ENCODE measurements at regions not wholly inside any gene's neighbourhood (a gene's known extent, or its start where the extent isn't known, plus 50 kb on each side); places are given as distances from the start of the nearest gene placed in this dataset.
"Not testable (repeated sequence)": the region's sequence is repeated elsewhere in the genome, so short reads cannot be mapped to it uniquely, and the experiment has no call there.

- Histone ChIP-seq H3K4me3 (ENCODE audit: low read length) (no peak overlapping the region), H3K27me3 (ENCODE audit: control insufficient read depth, insufficient read depth, low read length) (no peaks in the 10 kb centered on the region), H3K4me1 (ENCODE audit: control insufficient read depth, insufficient read depth, low read length) (no peaks in the 10 kb centered on the region), H3K9ac (ENCODE audit: low read length) (no peak overlapping the region), H3K27ac (ENCODE audit: low read depth, low read length) (no peak overlapping the region), H3K36me3 (ENCODE audit: control insufficient read depth, insufficient read depth, low read length) (no peaks in the 10 kb centered on the region)
These were observed 670.5 kb downstream of the GABRG1 start for GRCh38 chr4:45453258-45453853.

- Histone ChIP-seq H3K36me3 (ENCODE audit: control insufficient read depth, insufficient read depth, low read length) (no peaks in the 10 kb centered on the region), H3K27me3 (ENCODE audit: control insufficient read depth, insufficient read depth, low read length) (no peaks in the 10 kb centered on the region), H3K4me1 (ENCODE audit: control insufficient read depth, insufficient read depth, low read length) (no peaks in the 10 kb centered on the region), H3K27ac (ENCODE audit: low read depth, low read length) (no peak overlapping the region), H3K4me3 (ENCODE audit: low read length) (no peak overlapping the region), H3K9ac (ENCODE audit: low read length) (no peak overlapping the region)
These were observed 681.4 kb downstream of the GABRG1 start for GRCh38 chr4:45442466-45442865.

GRCh38 chr4:45438047-45438446 is 685.8 kb downstream of the GABRG1 start:
- no peak overlapping the region for H3K27ac ChIP-seq (ENCODE audit: low read depth, low read length)
- H3K4me3 ChIP-seq (ENCODE audit: low read length): no peak overlapping the region
- no peaks in the 10 kb centered on the region for H3K4me1 ChIP-seq (ENCODE audit: control insufficient read depth, insufficient read depth, low read length)
- H3K9ac ChIP-seq (ENCODE audit: low read length): no peak overlapping the region
- H3K27me3 ChIP-seq (ENCODE audit: control insufficient read depth, insufficient read depth, low read length): no peaks in the 10 kb centered on the region
- H3K36me3 ChIP-seq (ENCODE audit: control insufficient read depth, insufficient read depth, low read length): no peaks in the 10 kb centered on the region

- Histone ChIP-seq H3K4me3 (ENCODE audit: low read length) (no peak overlapping the region), H3K4me1 (ENCODE audit: control insufficient read depth, insufficient read depth, low read length) (no peaks in the 10 kb centered on the region), H3K27me3 (ENCODE audit: control insufficient read depth, insufficient read depth, low read length) (no peaks in the 10 kb centered on the region), H3K36me3 (ENCODE audit: control insufficient read depth, insufficient read depth, low read length) (no peaks in the 10 kb centered on the region), H3K27ac (ENCODE audit: low read depth, low read length) (no peak overlapping the region), H3K9ac (ENCODE audit: low read length) (no peak overlapping the region)
These were observed 686.5 kb downstream of the GABRG1 start for GRCh38 chr4:45437381-45437780.

GRCh38 chr4:45425135-45425534 is 698.7 kb downstream of the GABRG1 start:
- Histone ChIP-seq H3K27me3 (ENCODE audit: control insufficient read depth, insufficient read depth, low read length) (no peaks in the 10 kb centered on the region), H3K36me3 (ENCODE audit: control insufficient read depth, insufficient read depth, low read length) (no peaks in the 10 kb centered on the region), H3K27ac (ENCODE audit: low read depth, low read length) (no peak overlapping the region), H3K9ac (ENCODE audit: low read length) (no peak overlapping the region), H3K4me1 (ENCODE audit: control insufficient read depth, insufficient read depth, low read length) (no peaks in the 10 kb centered on the region), H3K4me3 (ENCODE audit: low read length) (no peak overlapping the region)

- H3K9ac ChIP-seq (ENCODE audit: low read length): no peak overlapping the region
- H3K36me3 ChIP-seq (ENCODE audit: control insufficient read depth, insufficient read depth, low read length): no peaks in the 10 kb centered on the region
- no peaks in the 10 kb centered on the region for H3K27me3 ChIP-seq (ENCODE audit: control insufficient read depth, insufficient read depth, low read length)
- H3K4me3 ChIP-seq (ENCODE audit: low read length): no peak overlapping the region
- H3K4me1 ChIP-seq (ENCODE audit: control insufficient read depth, insufficient read depth, low read length): no peaks in the 10 kb centered on the region
- no peak overlapping the region for H3K27ac ChIP-seq (ENCODE audit: low read depth, low read length)
These were observed 697.5 kb upstream of the GNPDA2 start for GRCh38 chr4:45423896-45424295.

- H3K4me3 ChIP-seq (ENCODE audit: low read length); H3K4me1 ChIP-seq (ENCODE audit: control insufficient read depth, insufficient read depth, low read length); H3K27me3 ChIP-seq (ENCODE audit: control insufficient read depth, insufficient read depth, low read length); H3K27ac ChIP-seq (ENCODE audit: low read depth, low read length); H3K9ac ChIP-seq (ENCODE audit: low read length); H3K36me3 ChIP-seq (ENCODE audit: control insufficient read depth, insufficient read depth, low read length): not testable (repeated sequence)
These were observed 693.8 kb upstream of the GNPDA2 start for GRCh38 chr4:45420091-45420674.

GRCh38 chr4:45410701-45411210 is 684.4 kb upstream of the GNPDA2 start:
- no peak overlapping the region for H3K27ac ChIP-seq (ENCODE audit: low read depth, low read length)
- no peaks in the 10 kb centered on the region for H3K4me1 ChIP-seq (ENCODE audit: control insufficient read depth, insufficient read depth, low read length)
- H3K9ac ChIP-seq (ENCODE audit: low read length): no peak overlapping the region
- H3K4me3 ChIP-seq (ENCODE audit: low read length): no peak overlapping the region
- no peaks in the 10 kb centered on the region for H3K27me3 ChIP-seq (ENCODE audit: control insufficient read depth, insufficient read depth, low read length)
- H3K36me3 ChIP-seq (ENCODE audit: control insufficient read depth, insufficient read depth, low read length): no peaks in the 10 kb centered on the region

GRCh38 chr4:45409536-45409935 is 683.2 kb upstream of the GNPDA2 start:
- H3K9ac ChIP-seq (ENCODE audit: low read length): no peak overlapping the region
- H3K27ac ChIP-seq (ENCODE audit: low read depth, low read length): no peak overlapping the region
- H3K36me3 ChIP-seq (ENCODE audit: control insufficient read depth, insufficient read depth, low read length): no peaks in the 10 kb centered on the region
- no peak overlapping the region for H3K4me3 ChIP-seq (ENCODE audit: low read length)
- no peaks in the 10 kb centered on the region for H3K4me1 ChIP-seq (ENCODE audit: control insufficient read depth, insufficient read depth, low read length)
- no peaks in the 10 kb centered on the region for H3K27me3 ChIP-seq (ENCODE audit: control insufficient read depth, insufficient read depth, low read length)

- Histone ChIP-seq H3K36me3 (ENCODE audit: control insufficient read depth, insufficient read depth, low read length) (no peaks in the 10 kb centered on the region), H3K27me3 (ENCODE audit: control insufficient read depth, insufficient read depth, low read length) (no peaks in the 10 kb centered on the region), H3K9ac (ENCODE audit: low read length) (no peak overlapping the region), H3K4me1 (ENCODE audit: control insufficient read depth, insufficient read depth, low read length) (no peaks in the 10 kb centered on the region), H3K4me3 (ENCODE audit: low read length) (no peak overlapping the region), H3K27ac (ENCODE audit: low read depth, low read length) (no peak overlapping the region)
These were observed 682.6 kb upstream of the GNPDA2 start for GRCh38 chr4:45408996-45409395.

- no peaks in the 10 kb centered on the region for H3K36me3 ChIP-seq (ENCODE audit: control insufficient read depth, insufficient read depth, low read length)
- no peak overlapping the region for H3K9ac ChIP-seq (ENCODE audit: low read length)
- H3K4me3 ChIP-seq (ENCODE audit: low read length): no peak overlapping the region
- H3K4me1 ChIP-seq (ENCODE audit: control insufficient read depth, insufficient read depth, low read length): no peaks in the 10 kb centered on the region
- H3K27me3 ChIP-seq (ENCODE audit: control insufficient read depth, insufficient read depth, low read length): no peaks in the 10 kb centered on the region
- H3K27ac ChIP-seq (ENCODE audit: low read depth, low read length): no peak overlapping the region
These were observed 672.8 kb upstream of the GNPDA2 start for GRCh38 chr4:45399116-45399515.

GRCh38 chr4:45385306-45385705 is 659.0 kb upstream of the GNPDA2 start:
- Histone ChIP-seq H3K4me1 (ENCODE audit: control insufficient read depth, insufficient read depth, low read length) (no peaks in the 10 kb centered on the region), H3K27ac (ENCODE audit: low read depth, low read length) (no peak overlapping the region)

GRCh38 chr4:45370408-45370807 is 644.1 kb upstream of the GNPDA2 start:
- Histone ChIP-seq H3K9ac (ENCODE audit: low read length) (no peak overlapping the region), H3K4me3 (ENCODE audit: low read length) (no peak overlapping the region), H3K27me3 (ENCODE audit: control insufficient read depth, insufficient read depth, low read length) (no peaks in the 10 kb centered on the region), H3K4me1 (ENCODE audit: control insufficient read depth, insufficient read depth, low read length) (no peaks in the 10 kb centered on the region), H3K27ac (ENCODE audit: low read depth, low read length) (no peak overlapping the region), H3K36me3 (ENCODE audit: control insufficient read depth, insufficient read depth, low read length) (no peaks in the 10 kb centered on the region)

More at GRCh38 chr4:45385306-45385705, 659.0 kb upstream of the GNPDA2 start:
- no peak overlapping the region for H3K9ac ChIP-seq (ENCODE audit: low read length)
- H3K27me3 ChIP-seq (ENCODE audit: control insufficient read depth, insufficient read depth, low read length): no peaks in the 10 kb centered on the region
- H3K4me3 ChIP-seq (ENCODE audit: low read length): no peak overlapping the region
- H3K36me3 ChIP-seq (ENCODE audit: control insufficient read depth, insufficient read depth, low read length): no peaks in the 10 kb centered on the region
